Epithelial cell of esophagus (primary cell): ENCODE measurements at regions not wholly inside any gene's neighbourhood (a gene's known extent, or its start where the extent isn't known, plus 50 kb on each side); places are given as distances from the start of the nearest gene placed in this dataset.

ENCODE experiments used
- DNase-seq: peaks from one replicate; pipeline ENCODE4 v3.0.0; 2010; ENCODE audit warnings: low read depth
- H3K4me3 ChIP-seq: 2 replicates; pipeline ENCODE4 v1.5.1; 2011; ENCODE audit warnings: mild to moderate bottlenecking, low read length, control low read depth
- CTCF ChIP-seq: IDR thresholded peaks from 2 replicates; pipeline ENCODE4 v1.5.1; 2011; ENCODE audit warnings: low read depth, mild to moderate bottlenecking, low read length, control low read depth, inconsistent platforms; ENCODE audit not compliant: insufficient read depth; ENCODE audit errors: missing control alignments

GRCh38 chr20:56976336-56976735 is 290.1 kb downstream of the BMP7 start:
- DNase-seq = no peak
- no peak for TF ChIP-seq CTCF
- H3K4me3 ChIP-seq = no peak overlapping the region

- TF ChIP-seq CTCF = no peak
Observed at GRCh38 chr20:56978475-56978874, 288.0 kb downstream of the BMP7 start.

GRCh38 chr20:56979125-56979524 is 287.3 kb downstream of the BMP7 start:
- no peak for DNase-seq
- no peak overlapping the region for H3K4me3 ChIP-seq
- no peak for TF ChIP-seq CTCF

More at GRCh38 chr20:56978475-56978874, 288.0 kb downstream of the BMP7 start:
- no peak overlapping the region for H3K4me3 ChIP-seq
- DNase-seq = no peak

GRCh38 chr20:56981301-56981700 is 285.1 kb downstream of the BMP7 start:
- no peak for DNase-seq
- H3K4me3 ChIP-seq = no peak overlapping the region
- TF ChIP-seq CTCF = no peak

GRCh38 chr20:56983813-56984212 is 282.6 kb downstream of the BMP7 start:
- H3K4me3 ChIP-seq = no peak overlapping the region
- no peak for TF ChIP-seq CTCF
- DNase-seq = no peak

- H3K4me3 ChIP-seq = no peak overlapping the region
- TF ChIP-seq CTCF = no peak
- DNase-seq = peak; percentile 60
Observed at GRCh38 chr20:56985066-56985685, 281.3 kb downstream of the BMP7 start.

- no peak for DNase-seq
- TF ChIP-seq CTCF = no peak
- H3K4me3 ChIP-seq = no peak overlapping the region
Observed at GRCh38 chr20:56986476-56986875, 280.0 kb downstream of the BMP7 start.
